Fibroblast of peridontal ligament (primary cell): ENCODE measurements at regions not wholly inside any gene's neighbourhood (a gene's known extent, or its start where the extent isn't known, plus 50 kb on each side); places are given as distances from the start of the nearest gene placed in this dataset.
"Not testable (repeated sequence)": the region's sequence is repeated elsewhere in the genome, so short reads cannot be mapped to it uniquely, and the experiment has no call there.

Experiments used
- DNase-seq: peaks from one replicate; pipeline ENCODE4 v3.0.0-alpha.2; 2010; ENCODE audit errors: extremely low read depth

GRCh38 chr5:87785554-87786335 is 373.0 kb upstream of the CCNH start:
- DNase-seq: no peak

- DNase-seq: no peak
These were observed 372.3 kb upstream of the CCNH start for GRCh38 chr5:87784879-87785495.

- no peak for DNase-seq
These were observed 371.6 kb upstream of the CCNH start for GRCh38 chr5:87784311-87784710.

- no peak for DNase-seq
These were observed 370.2 kb upstream of the CCNH start for GRCh38 chr5:87782916-87783315.

DNA sequence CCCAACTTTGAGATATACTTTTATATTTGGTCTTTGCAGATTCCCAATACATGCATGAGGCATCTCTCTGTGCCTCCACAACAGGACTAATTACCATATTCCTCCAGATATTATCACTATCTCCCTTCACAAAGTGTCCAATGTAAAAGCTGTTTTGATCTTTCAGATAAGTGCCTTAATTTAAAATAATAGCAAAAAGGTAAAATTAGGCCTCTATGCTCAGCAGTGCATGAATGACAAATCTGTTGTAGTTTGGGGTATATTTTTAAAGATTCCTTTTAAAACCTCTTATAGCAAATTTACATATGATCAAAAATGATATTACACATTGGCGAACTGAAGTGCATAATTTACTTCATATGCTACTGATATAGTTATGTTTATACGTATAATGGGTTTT is 369.2 kb upstream of the CCNH start:
- DNase-seq: no peak

- peak; percentile 86 for DNase-seq
These were observed 368.4 kb upstream of the CCNH start for GRCh38 chr5:87780831-87781760.

- DNase-seq: no peak
These were observed 366.1 kb upstream of the CCNH start for GRCh38 chr5:87778876-87779275.

DNA sequence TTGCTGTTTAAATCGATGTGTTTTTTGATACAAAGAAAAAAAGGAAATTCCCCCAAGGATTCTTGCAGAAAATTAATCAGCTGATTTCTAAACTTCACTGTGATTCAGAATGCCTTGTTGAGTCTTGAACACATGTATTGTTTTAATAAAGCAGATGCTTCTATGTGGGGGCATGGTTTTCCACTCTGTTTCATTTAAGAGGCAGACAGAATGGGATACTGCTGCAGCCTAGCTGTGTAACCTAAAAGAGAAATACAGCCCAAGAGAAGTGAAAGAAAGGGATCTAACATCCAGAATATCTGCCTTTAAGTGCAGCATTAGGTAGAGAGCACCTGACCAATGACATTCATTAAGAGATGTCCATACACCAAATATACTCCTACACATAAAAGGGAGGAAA is 365.1 kb upstream of the CCNH start:
- no peak for DNase-seq

DNA sequence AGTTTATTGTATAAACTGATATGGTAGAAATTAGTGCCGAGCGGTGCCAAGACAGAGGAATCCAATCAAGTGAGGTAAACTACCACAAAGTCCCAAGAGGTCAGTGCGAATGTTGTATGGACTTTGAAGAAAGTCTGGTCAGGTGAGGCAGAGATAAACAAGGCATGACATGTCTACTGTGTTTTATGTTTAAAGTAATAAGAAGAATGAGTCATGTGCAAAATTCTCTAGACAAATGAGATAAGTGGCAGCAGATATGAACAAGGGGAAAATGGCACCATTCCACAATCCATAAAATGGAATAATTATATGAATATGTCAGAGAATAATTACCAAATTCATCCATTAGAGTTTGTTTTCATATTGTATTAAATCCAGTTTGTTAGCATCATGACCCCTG is 364.1 kb upstream of the CCNH start:
- DNase-seq: no peak

- DNase-seq: not testable (repeated sequence)
These were observed 363.6 kb upstream of the CCNH start for GRCh38 chr5:87776302-87776701.

DNA sequence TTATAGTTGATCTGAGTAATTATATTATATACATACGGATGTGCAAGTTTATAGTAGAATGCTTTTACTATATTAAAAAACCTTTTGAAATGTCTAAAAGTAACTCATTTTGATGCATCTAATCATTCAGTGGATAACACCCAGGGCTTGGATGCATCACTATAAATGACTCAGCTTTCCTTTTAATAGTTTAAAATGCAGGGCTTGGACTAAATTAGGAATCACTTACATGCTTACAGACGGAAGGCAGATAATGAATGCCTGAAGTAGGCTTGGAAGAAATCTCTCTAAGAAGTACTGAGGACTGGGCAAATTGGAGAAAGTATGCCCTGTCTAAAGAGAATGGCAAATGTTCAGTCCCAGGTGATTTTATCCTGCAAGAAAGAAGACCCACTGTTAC is 362.5 kb upstream of the CCNH start:
- no peak for DNase-seq

DNA sequence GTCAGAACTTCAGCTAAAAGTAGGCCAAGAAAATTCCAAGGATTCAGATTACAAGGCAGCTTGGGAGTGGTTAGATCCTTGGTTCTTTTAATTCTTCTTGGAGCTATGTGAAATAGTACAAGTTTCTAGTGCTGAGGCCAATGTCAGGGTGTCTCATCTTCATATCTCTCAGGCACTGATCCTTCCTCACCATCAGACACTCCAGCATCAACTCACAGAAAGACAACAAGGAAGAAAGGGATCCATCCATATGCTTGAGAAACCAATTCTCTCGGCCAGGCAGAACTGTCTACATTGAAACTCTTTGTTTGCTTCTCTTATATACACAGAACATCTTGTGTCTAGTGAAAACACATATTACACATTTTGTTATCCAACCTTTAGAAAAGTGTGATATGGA is 362.1 kb upstream of the CCNH start:
- peak; percentile 2 for DNase-seq

- no peak for DNase-seq
These were observed 357.9 kb upstream of the CCNH start for GRCh38 chr5:87770601-87771121.

DNA sequence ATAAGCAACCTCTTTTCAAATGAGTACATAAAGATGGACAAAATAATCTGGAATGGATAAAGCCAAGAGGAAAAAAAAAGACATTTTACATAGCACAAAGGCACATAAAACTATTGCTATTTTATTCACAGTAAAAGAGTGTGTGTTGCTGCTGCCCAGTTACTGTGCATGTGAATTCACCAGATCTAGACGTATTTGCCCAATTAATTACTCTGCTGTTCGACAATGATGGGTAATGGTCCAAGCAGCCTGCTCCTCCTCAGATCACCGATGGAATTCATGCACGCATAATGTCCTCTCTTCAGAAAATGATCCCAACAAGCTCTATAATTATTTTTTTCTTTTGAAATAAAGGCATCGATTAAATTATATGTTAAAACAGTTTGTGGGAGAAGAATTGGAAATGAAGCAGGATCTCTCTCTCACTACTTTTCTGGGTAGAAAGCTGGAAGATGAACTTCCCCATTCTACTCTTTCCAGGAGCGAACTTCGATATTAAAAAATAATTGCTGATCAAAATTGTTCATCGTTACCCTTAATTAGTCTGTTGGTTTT is 357.4 kb upstream of the CCNH start:
- DNase-seq: no peak

DNA sequence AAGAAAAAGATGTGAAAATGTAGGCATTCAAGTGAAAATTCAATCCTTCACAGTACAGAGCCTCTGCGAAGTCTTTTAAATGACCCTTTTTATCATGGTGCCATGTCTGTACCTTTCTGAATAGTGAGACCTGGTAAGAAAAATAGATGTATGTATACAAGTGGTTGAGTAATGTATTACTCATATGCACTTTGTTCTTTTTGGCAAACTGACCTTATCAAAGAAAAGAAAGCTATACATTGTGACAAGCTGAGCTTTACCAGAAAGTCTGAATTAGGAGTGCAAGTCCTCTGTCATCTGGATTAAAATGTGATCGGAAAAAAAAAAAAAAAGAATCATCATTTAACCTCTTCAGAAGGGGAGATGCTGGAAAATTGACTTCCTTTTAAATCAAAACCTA is 356.4 kb upstream of the CCNH start:
- DNase-seq: no peak

- DNase-seq: no peak
These were observed 355.5 kb upstream of the CCNH start for GRCh38 chr5:87768190-87768589.

DNA sequence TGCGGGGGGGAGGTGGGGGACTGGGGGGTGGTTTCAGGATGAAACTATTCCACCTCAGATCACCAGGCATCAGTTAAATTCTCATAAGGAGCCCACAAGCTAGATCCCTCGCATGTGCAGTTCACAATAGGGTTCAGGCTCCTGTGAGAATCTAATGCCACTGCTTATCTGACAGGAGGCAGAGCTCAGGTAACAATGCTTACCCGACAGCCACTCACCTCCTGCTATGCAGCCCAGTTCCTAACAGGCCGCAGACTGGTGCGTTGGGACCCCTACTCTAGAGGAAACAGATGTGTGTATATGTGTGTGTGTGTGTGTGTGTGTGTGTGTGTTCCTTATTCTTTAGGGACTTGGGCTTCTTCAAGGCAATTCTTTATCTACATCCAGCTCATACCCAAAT is 352.3 kb upstream of the CCNH start:
- no peak for DNase-seq

DNA sequence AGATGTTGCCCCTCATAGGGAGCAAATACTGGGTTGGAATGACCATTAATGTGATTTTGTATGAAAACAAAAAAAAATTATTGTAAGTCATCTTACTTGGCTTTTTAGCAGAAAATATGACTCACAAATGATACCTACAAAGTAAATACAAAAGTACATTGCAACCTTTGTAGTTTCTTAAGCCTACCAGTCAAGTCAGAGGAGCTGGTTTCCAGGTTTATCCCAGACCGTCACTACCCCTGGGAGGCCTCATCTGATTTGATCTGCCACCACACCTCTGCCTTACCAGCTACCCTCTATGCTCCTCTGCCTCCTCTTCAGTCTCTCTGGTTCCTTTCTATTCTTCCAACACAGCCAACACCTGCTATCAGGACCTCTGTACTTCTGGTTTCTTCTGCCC is 349.9 kb upstream of the CCNH start:
- DNase-seq: no peak

DNA sequence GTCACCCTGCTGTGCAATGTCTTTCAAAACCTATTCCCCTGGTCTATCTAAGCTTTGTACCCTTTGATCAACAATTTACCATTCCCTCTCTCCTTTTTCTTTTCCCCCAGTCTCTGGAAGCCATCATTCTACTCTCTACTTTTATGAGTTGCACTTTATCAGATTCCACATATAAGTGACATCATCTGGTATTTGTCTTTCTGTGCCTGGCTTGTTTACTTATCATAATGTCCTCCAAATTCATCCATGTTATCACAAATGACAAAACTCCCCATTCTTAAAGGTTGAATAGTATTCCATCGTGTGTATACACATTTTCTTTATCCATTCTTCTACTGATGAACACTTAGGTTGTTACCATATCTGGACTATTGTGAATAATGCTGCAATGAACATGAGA is 344.2 kb upstream of the CCNH start:
- no peak for DNase-seq

- DNase-seq: no peak
These were observed 342.6 kb upstream of the CCNH start for GRCh38 chr5:87755360-87755759.

DNA sequence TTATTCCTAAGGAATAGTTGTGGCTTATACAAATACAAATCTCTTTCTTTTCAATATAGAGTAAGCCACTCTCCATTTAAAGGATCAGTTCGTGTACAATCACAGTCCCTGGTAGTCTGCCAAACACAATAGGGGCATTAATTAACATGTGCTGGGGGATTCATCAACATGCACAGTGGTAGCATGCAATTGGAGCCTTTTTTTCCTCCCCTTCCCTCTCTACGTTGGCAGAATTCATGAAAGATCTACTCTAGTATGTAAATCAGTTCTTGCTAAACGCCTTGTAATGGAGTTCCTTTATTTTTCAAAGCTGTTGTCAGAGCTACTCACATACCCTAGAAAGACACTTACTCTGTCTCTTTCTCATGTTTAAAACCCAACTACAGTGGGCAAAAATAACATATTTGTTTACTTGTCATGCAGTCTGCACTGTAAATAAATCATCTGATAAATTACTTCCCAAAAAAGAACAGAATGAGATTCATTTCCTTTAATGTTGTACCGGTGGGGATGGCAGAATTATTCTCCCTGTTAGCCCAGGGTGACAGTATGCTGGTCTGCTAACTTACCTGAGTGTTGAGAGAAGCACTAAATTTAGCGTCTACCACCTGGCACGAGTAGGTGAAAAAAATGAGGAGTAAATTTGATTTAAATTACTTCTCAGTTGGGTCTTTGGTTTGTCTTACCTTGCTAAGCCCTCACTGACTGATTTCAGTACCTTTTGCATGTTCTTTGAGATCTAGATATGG is 341.5 kb upstream of the CCNH start:
- no peak for DNase-seq
